ENCODE measurements at regions not wholly inside any gene's neighbourhood (a gene's known extent, or its start where the extent isn't known, plus 50 kb on each side); places are given as distances from the start of the nearest gene placed in this dataset.

DNA sequence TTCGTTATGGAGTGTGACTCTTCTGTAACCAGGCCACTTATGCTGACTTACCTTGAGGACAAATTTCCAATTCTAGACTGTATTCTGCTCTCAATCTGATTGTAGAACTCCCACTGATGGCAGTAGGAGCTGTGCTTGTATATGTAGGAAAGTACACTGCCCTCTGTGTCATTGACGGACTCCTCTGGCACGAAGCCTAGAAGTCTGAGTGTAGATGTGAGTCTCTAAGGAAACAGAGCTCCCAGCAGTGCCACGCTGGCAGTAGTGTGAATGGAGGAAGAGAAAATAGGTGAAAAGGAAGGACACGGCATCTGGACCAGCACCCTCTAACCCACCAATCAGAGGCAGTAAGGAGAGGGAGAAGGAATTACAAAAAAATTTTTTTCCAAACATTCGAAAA lies 130.4 kb upstream of the ADGRL2 start:
- TF ChIP-seq, protein P1, sequence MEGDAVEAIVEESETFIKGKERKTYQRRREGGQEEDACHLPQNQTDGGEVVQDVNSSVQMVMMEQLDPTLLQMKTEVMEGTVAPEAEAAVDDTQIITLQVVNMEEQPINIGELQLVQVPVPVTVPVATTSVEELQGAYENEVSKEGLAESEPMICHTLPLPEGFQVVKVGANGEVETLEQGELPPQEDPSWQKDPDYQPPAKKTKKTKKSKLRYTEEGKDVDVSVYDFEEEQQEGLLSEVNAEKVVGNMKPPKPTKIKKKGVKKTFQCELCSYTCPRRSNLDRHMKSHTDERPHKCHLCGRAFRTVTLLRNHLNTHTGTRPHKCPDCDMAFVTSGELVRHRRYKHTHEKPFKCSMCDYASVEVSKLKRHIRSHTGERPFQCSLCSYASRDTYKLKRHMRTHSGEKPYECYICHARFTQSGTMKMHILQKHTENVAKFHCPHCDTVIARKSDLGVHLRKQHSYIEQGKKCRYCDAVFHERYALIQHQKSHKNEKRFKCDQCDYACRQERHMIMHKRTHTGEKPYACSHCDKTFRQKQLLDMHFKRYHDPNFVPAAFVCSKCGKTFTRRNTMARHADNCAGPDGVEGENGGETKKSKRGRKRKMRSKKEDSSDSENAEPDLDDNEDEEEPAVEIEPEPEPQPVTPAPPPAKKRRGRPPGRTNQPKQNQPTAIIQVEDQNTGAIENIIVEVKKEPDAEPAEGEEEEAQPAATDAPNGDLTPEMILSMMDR (IDR thresholded peaks at IDR 0.05), result no peak
- TF ChIP-seq ZFX (IDR thresholded peaks at IDR 0.05; ENCODE audit: borderline replicate concordance), result no peak
